ENCODE measurements at regions not wholly inside any gene's neighbourhood (a gene's known extent, or its start where the extent isn't known, plus 50 kb on each side); places are given as distances from the start of the nearest gene placed in this dataset.

GRCh38 chr2:242022550-242023290 lies 153.2 kb downstream of the RTP5 start:
- TF ChIP-seq POLR2A (IDR thresholded peaks at IDR 0.05; ENCODE audit: low read length): no peak
- TF ChIP-seq GATA1 (IDR thresholded peaks at IDR 0.05; ENCODE audit: low read depth, low read length): no peak

Data from erythroblast (primary cell).